Superior temporal gyrus (tissue), 1 donor: ENCODE measurements at regions not wholly inside any gene's neighbourhood (a gene's known extent, or its start where the extent isn't known, plus 50 kb on each side); places are given as distances from the start of the nearest gene placed in this dataset.
"Not testable (repeated sequence)": the region's sequence is repeated elsewhere in the genome, so short reads cannot be mapped to it uniquely, and the experiment has no call there.

ENCODE experiments used
- DNase-seq: peaks from one replicate; pipeline ENCODE4 v3.0.0-alpha.2; 2016; ENCODE audit errors: extremely low spot score

DNA sequence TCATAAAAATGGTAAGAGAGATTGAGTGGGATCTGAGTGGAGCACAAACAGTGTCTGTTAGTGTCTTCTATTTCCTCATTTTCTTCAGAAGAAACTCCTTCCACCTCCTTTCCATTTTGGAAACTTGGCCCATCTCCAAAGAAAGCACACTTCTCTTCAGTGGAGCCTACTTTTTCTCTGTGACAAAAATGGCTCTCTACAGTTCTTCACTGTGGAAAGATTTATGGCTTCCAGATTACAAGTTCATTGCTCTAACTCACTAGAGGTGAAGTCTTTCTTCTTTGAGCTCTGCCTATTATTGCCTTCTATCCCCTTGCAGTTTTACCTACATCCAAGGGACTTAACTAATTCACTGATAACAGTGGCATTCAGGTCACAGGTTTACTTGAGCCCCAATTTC, 325.8 kb downstream of the ANTXR2 start:
- DNase-seq, result no peak

DNA sequence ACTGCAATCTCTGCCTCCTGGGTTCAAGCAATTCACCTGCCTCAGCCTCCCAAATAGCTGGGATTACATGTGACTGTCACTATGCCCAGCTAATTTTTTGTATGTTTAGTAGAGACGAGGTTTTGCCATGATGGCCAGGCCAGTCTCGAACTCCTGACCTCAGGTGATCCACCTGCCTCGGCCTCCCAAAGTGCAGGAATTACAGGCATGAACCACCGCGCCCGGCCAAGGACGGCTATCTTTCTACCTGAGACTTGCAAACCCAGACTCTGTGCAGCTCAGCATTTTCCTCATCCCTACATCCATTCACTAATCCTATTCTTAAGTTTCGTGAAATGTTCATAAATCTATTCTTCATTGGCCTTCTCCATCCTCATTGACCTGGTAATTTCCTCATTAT, 330.0 kb downstream of the ANTXR2 start:
- DNase-seq, result no peak

DNA sequence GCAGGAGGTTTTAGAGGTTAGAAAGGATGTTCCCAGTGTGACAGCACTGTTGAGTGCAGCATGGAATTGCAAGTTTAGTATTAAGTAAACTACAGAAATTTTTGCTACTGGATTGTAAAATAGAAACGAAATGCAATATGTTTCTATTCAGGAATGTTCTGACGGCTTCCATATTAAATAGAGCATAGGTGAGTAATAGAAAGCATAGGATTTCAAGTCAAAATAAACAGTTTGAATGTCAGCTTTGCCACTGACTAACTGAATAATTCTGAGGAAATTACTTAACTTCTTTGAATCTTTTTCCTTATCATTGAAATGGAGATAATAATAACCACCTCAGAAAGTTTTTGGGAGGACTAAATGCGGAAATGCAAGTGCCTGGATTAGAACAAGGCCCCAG, 331.9 kb upstream of the GK2 start:
- no peak for DNase-seq

DNA sequence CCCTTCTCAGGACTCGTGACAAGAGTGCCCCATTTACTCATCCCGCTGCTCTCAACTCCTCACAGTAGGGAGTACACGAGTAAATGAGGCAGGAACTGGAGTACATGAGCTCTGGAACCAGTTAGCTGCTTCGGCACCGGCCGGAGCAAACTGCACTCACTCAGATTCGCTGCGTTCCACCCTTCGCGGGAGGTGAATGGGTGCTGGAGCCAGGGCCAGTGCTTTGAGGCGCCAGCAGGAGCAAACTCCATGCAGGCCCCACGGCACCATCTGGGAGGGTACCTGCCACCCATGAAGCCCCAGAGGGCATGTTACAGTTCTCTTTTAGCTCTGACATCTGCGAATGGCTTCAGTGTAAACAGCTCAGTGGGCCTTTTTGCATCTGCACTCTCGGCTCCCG, 315.5 kb upstream of the GK2 start:
- no peak for DNase-seq

DNA sequence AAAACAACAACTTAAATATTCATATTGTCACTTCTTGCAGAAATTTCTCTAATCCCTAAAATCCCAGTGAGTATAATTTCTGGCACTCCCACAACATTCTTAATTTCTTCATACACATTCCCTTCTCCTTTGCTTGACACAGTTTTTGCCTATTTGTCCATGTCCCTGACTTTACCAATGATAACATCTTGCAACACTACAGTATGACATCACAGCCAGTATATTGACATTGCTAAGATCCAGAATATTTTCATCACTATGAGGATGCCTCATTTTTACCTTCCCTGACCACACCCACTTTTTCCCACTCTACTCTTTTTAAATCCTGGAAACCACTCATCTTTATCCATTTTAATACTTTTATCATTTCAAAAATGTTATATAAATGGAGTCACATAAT, 292.3 kb upstream of the GK2 start:
- DNase-seq, result no peak

DNA sequence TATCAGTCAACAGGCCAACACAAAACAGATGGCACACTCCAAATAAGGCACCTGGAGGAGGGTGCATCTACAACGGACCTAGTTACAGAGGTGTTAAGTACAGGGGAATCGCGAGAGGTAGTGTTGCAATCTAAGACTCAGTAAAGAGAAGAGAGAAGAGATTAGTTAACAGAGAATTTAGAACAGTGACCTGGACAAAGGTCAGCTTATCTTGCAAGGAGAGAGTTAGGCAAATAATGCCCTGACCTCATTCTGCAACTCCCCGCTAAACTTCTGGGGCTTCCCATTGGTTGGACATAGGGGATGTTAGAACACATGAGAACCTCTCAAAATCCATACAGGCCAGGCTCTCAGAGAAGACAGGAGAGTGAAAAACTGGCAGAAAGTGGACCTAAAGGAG, 289.4 kb upstream of the GK2 start:
- DNase-seq, result no peak

DNA sequence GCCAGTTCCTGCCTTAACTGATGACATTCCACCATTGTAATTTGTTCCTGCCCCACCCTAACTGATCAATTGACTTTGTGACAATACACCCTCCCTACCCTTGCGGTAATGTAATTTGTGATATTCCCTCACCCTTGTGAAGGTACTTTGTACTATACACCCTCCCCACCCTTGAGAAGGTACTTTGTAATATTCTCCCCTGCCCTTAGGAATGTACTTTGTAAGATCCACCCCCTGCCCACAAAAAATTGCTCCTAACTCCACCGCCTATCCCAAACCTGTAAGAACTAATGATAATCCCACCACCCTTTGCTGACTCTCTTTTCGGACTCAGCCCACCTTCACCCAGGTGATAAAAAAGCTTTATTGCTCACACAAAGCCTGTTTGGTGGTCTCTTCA, 288.5 kb upstream of the GK2 start:
- not testable (repeated sequence) for DNase-seq

DNA sequence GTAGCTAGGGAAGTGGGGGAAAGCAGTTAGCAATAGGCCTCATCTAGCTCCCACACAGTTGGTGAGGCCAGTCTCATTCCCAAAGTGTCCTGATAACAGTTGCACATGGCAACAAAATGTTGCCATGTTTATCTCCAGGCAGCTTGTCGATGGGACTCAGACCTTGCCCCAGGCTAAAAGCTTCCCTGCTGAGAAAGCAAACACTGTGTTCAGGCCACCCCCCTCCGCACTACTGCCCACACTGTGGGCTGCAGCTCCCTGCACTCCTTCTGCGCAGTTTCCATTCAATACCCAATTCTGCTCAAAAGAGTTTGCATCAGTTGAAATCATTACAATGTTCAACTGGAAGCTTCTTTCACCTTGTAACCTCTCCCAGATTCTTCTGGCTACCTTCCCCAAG, 287.8 kb upstream of the GK2 start:
- DNase-seq, result no peak

DNA sequence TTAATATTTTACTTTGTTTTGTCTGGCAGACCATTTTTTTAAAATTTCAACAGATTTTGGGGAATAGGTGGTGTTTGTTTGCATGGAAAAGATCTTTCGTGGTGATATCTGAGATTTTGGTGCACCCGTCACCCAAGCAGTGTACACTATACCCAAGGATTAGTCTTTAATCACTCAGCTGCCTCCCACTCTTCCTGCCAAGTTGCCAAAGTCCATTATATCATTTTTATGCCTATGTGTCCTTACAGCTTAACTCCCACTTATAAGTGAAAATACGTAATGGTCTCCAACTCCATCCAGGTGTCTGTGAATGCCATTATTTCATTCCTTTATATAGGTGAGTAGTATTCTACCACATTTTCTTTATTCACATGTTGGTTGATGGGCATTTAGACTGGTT, 281.7 kb upstream of the GK2 start:
- no peak for DNase-seq

DNA sequence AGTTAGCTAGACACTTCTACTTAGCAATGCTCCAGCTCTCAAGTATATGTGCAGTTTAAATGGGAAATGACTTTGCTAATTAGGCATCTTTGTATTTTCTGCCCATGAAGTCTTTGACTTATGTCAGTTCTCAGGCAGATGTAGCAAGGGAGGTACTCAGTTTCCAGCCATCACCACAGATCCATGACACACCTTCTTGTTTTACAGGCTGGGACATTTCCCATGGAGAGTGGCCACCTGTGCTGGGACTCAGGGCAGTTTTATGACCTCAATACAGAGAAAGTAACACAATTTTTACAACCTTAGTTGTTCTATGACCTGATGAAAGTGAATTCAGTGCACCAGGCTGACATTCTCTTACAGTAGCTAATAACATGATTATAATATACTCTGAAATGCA, 280.7 kb upstream of the GK2 start:
- DNase-seq, result no peak

DNA sequence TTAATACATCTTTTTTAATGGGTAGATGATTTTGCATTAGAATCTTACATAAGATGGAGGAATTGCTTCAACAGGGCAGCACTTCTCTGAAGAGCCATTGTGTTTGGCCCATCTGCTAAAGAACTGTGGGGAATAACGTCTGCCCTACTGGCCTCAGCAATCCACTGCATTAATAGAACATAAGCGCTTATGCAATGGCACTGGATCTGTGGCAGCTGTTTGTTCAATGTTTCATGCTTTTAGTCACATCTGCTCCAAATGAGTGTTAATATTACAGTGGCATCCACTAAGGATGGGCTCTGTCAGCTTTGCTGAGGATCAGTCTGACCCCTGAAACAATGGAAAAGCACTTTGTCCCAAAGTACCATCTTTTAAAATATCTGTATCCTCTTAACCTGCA, 279.0 kb upstream of the GK2 start:
- DNase-seq, result no peak

DNA sequence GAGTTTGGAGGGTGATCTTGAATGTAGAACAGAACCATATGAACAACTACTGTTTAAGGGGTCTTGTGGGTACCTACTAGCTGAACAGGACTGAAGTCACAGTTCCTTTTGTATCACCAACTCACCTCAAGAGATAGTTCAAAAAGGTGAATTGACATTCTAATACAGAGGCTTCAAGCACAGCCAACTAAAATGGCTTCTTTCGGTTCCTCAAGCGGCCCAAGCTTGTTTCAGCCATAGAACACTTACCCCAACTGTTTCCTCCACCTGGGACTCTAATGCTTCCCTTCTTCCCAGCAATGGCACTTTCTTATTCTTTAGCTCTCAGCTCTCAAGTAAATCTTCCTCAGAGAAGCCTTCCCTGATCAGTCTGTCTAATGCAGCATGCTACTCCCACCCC, 277.5 kb upstream of the GK2 start:
- DNase-seq, result no peak

DNA sequence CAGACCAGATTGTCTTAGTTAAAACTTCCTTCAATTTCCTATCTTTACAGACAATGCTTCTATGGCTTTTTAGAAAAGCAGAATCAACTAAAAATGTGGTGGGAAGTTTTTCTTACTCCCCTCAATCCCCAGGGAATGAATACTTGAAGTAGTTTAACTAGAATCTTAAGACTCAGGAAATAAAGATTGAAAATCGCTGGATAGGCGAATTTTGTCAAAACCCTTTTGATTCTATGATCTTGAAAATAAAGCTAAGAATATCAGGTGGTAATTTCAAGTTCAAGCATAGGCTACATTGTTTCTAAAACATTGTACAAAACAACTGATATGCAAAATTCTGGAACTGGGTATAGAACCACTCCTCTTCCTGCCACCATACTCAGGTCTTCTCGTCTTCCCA, 276.5 kb upstream of the GK2 start:
- DNase-seq, result no peak

DNA sequence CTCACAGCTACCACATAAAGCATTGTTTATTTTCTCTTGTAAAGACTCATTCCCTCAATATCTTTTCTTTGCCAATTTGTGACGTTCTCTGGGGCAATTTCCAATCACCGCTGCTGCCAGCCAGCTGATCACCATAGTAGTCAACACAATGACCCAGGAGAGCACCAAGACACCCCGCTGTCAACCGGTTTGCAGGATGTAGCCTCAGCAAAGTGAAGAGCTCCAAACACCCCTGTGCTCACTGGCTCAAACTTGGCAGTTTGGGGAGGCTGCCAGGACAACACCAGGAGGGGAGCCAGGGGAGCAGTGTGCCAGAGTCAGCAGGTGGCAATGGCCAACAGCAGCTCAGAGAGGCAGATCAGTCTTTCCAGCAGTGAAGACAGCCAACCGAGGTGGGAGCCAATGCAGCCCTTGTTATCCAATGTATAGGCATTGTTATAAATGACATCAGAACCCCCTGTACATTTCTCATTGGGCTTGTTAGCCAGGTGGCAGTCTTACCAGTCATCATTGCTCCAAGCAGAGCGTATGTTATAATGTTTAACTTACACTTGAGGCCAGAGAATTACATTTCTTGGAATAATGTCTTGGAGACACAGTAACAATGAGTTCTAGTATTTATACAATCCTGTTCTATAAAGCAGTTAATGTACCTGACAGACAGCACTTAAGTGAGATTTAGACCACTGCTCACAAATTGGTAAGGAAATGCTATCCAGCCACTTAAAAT, 274.9 kb upstream of the GK2 start:
- no peak for DNase-seq

DNA sequence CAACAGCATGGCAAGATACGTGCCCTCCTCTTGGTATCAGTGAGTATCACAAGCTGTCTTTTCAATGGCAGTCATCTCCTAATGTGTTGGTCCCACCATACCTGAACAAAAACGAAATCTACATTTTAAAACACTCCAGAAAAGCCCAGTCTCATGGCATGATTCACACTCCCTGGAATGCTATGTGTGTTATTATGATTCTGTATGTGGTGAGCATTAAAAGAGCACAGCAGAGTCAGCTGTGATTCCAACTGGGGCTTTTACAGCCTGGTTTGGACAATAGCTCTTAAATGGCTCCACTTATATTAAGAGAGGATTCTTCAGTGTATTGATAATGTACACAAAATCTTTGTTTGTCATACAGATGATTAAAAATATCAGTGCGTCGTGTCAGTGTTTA, 274.1 kb upstream of the GK2 start:
- no peak for DNase-seq

DNA sequence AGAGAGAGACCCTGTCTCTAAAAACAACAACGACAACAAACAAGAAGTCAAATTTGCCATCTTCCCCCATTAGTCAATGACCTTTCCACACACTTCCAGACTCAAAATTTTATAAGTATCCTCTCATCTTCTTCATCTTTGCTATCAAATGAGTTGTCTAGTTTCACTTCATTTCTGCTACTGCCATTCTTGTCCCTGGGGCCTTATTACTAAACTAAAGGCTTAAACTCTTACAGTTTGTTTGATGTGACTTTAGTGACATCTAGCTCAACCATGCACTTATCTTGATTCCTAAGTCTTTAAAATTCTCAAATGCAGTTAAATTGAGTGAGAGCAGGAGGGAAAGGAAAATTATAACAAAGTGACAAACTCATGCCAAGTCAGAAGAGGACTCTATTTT, 271.8 kb upstream of the GK2 start:
- no peak for DNase-seq

DNA sequence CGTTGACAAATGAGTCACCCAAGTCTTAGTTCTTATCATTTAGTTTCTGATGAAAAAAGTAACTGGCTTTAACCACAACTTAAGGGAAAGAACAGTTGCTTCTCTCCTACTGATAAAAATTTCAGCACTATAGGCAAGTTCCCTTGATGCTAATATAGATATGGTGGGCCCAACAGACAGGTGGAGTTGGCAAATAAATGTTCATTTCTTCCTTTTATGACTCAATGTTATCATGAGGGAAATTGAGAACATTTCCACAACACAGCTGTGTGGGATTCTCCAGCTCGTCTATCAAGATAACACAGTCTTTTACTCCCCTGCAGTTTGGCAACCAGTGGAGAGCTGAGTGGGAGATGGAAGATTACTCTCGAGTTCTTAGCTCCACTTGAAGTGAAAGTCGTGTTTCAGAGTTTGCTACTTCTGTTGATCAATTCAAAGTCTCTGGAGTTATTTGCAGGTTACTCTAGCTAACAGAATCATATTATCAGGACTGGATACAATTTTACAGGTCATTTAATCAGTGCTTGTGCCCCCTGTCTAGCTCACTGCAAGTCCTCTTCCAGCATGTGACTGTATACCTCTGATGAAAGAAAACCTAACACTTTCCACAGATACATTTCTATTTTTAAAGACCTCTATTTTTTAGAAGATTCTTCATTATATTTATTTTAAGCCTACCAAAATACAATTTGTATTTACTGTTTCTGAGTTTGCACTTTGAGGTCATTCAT, 270.6 kb upstream of the GK2 start:
- peak; percentile 59 for DNase-seq

DNA sequence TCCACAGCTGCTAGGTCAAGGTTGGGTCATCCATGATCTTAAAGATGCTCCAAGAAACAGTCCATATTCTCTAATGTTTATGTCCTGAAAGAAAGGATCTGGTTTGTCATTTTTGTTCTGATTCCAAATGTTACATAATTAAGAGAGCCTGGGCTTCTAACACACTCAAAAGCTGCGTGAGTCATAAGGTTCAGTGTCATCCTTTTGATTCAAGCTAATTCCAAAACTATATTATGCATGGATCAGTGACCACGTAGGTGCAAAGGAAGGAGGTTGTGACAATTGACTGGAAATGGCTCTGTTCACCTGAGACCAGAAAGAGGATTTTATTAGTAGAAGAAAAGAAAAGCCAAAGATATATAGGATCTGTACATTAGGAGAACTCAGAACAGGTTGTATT, 268.7 kb upstream of the GK2 start:
- DNase-seq, result no peak

DNA sequence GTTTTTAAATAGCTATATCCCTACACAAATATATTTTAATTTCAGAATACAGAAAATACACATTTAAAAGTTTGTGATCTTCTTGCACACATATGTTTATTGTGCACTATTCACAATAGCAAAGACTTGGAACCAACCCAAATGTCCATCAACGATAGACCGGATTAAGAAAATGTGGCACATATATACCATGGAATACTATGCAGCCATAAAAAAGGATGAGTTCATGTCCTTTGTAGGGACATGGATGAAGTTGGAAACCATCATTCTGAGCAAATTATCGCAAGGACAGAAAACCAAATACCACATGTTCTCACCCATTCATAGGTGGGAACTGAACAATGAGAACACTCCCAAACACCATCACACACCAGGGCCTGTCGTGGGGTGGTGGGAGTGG, 266.9 kb upstream of the GK2 start:
- not testable (repeated sequence) for DNase-seq

DNA sequence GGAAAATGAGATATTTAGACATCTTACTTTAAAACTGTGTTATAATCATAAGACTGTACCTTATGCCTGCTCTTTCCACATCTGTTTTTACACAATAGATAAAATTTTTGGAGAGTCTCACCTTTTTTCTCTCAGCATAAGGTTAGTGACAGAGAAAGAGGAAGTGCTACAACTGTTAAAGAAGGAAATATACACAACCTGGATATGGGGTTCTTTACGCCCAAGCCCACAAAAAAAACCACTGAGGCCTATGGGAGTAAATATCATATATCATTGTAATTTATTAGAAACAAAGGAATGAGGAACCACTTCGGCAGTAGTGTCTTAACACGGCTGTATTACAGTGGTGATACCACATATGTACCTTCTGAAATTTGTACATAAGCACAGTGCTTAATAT, 265.9 kb upstream of the GK2 start:
- no peak for DNase-seq

DNA sequence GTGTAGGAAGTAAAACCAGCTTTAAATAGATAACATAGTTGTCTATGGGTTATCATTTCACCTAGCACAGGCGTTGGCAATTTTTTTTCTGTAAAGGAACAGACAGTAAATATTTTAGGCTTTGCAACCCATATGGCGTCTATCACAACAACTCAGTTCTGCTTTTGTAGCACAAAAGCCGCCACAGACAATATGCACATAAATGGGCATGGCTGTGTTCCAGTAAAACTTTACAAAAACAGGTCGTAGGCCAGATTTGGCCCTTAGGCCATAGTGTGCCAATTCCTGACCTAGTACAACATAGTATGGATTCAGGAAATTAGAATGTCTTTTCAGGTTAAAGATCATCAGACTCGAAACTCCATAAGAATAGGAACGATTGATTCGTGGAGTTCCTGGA, 265.3 kb upstream of the GK2 start:
- DNase-seq, result no peak

DNA sequence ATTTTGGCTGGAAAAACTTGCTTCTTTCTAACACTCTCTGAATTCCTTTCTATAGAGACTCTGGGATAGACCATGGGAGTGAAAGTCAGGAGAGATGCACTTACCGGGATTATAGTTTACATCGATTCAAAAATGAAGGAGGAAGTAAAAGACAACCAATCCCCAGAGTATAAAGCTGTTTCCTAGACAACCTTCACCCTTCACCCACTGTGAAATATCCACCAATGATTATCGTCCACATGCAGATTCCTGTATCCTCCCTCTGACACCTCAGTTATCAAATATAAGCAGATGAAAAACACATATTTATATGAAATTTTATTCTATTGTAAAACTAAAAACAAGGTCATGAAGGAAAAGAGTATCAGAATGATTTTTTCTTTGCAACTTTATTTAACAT, 258.8 kb upstream of the GK2 start:
- no peak for DNase-seq

DNA sequence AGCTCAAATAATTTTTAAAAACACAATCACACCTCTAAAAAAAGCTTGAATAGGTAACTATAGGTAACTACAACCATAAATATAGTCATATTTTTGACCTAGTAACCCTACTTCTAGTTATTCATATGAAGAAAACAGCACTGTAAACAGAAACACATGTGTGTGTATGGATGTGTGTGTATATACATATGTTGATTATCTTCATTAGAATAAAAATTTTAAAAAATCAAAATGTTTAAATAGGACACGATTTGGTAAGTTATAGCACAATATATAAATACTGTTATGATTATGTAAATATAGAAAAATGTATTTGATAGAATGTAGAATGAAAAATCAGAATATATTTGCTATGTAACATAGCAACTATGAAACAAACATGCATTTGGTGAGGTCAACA, 258.1 kb upstream of the GK2 start:
- DNase-seq, result no peak

DNA sequence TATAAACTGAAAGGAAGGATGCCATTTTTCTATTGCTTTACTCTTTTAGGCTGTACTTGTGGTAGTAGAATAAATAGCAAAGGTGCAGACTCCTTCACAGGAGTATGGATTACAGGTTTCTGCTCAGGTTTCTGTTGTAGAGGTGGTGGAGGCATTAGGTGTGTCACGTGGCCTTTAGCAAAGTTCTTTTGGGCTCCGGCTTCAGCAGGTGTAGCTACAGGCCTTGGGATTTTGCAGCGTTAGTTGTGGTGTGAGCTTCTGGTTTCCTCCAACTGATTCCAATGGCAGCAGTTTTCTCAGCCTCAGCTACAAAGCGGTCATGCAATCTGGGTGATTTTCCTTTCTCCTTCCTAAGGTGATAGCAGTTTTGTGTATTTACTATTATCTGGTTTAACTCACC, 255.8 kb upstream of the GK2 start:
- DNase-seq, result no peak
